Ishikawa (cell line): ENCODE measurements at regions not wholly inside any gene's neighbourhood (a gene's known extent, or its start where the extent isn't known, plus 50 kb on each side); places are given as distances from the start of the nearest gene placed in this dataset.

Experiments used
- CEBPB ChIP-seq: IDR thresholded peaks from 2 replicates; pipeline ENCODE4 v1.6.1; 2012
- CREB1 ChIP-seq: IDR thresholded peaks from 2 replicates; pipeline ENCODE4 v1.6.1; 2012; ENCODE audit warnings: low read depth
- EP300 ChIP-seq: IDR thresholded peaks from 2 replicates; pipeline ENCODE4 v1.6.1; 2012; ENCODE audit warnings: borderline replicate concordance
- FOXM1 ChIP-seq: IDR thresholded peaks from 2 replicates; pipeline ENCODE4 v1.6.1; 2012; ENCODE audit warnings: low read depth, borderline replicate concordance
- NFIC ChIP-seq: IDR thresholded peaks from 2 replicates; pipeline ENCODE4 v1.6.1; 2012
- RAD21 ChIP-seq: IDR thresholded peaks from 2 replicates; pipeline ENCODE4 v1.6.1; 2012; ENCODE audit warnings: low read depth
- TAF1 ChIP-seq: IDR thresholded peaks from 2 replicates; pipeline ENCODE4 v1.6.1; 2012; ENCODE audit warnings: low read depth, mild to moderate bottlenecking
- TEAD4 ChIP-seq: IDR thresholded peaks from 2 replicates; pipeline ENCODE4 v1.6.1; 2012
- YY1 ChIP-seq: IDR thresholded peaks from 2 replicates; pipeline ENCODE4 v1.6.1; 2012; ENCODE audit warnings: low read depth
- TF ChIP-seq, protein P1 (sequence below): IDR thresholded peaks from 2 replicates; pipeline ENCODE4 v1.6.1; 2012
- TF ChIP-seq, protein P2 (sequence below): IDR thresholded peaks from 2 replicates; pipeline ENCODE4 v1.6.1; 2012; ENCODE audit warnings: low read depth, mild to moderate bottlenecking
- TF ChIP-seq, protein P3 (sequence below): IDR thresholded peaks from 2 replicates; pipeline ENCODE4 v1.6.1; 2012

DNA sequence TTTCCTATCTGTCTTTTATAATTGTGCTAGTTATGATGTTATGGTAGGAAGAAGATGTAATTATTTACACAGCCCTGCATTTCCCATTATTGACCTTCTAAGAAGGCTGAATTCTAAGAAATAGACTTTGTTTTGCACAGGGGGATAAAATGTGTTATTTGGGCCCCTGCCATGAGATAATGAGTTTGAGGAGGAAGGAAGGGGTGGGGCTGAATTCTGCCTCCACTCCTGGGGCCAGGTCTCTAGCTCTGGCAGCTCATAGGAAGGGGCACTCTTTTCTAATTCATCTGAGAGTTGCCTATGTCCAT lies 69.2 kb upstream of the GOLGA8B start:
- TF ChIP-seq EP300 (no peak), YY1 (no peak), TEAD4 (no peak), CEBPB (no peak), NFIC (no peak), FOXM1 (no peak), RAD21 (no peak), CREB1 (no peak), TAF1 (no peak)
- TF ChIP-seq, protein P1, sequence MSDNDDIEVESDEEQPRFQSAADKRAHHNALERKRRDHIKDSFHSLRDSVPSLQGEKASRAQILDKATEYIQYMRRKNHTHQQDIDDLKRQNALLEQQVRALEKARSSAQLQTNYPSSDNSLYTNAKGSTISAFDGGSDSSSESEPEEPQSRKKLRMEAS, result no peak
- TF ChIP-seq, protein P2, sequence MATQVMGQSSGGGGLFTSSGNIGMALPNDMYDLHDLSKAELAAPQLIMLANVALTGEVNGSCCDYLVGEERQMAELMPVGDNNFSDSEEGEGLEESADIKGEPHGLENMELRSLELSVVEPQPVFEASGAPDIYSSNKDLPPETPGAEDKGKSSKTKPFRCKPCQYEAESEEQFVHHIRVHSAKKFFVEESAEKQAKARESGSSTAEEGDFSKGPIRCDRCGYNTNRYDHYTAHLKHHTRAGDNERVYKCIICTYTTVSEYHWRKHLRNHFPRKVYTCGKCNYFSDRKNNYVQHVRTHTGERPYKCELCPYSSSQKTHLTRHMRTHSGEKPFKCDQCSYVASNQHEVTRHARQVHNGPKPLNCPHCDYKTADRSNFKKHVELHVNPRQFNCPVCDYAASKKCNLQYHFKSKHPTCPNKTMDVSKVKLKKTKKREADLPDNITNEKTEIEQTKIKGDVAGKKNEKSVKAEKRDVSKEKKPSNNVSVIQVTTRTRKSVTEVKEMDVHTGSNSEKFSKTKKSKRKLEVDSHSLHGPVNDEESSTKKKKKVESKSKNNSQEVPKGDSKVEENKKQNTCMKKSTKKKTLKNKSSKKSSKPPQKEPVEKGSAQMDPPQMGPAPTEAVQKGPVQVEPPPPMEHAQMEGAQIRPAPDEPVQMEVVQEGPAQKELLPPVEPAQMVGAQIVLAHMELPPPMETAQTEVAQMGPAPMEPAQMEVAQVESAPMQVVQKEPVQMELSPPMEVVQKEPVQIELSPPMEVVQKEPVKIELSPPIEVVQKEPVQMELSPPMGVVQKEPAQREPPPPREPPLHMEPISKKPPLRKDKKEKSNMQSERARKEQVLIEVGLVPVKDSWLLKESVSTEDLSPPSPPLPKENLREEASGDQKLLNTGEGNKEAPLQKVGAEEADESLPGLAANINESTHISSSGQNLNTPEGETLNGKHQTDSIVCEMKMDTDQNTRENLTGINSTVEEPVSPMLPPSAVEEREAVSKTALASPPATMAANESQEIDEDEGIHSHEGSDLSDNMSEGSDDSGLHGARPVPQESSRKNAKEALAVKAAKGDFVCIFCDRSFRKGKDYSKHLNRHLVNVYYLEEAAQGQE, result no peak
- TF ChIP-seq, protein P3, sequence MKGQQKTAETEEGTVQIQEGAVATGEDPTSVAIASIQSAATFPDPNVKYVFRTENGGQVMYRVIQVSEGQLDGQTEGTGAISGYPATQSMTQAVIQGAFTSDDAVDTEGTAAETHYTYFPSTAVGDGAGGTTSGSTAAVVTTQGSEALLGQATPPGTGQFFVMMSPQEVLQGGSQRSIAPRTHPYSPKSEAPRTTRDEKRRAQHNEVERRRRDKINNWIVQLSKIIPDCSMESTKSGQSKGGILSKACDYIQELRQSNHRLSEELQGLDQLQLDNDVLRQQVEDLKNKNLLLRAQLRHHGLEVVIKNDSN, result no peak
